Thyroid gland (tissue), 4 donors: ENCODE measurements at regions not wholly inside any gene's neighbourhood (a gene's known extent, or its start where the extent isn't known, plus 50 kb on each side); places are given as distances from the start of the nearest gene placed in this dataset.

Experiments used
- DNase-seq, 2 donors: peaks; one replicate each; pipeline ENCODE4 v3.0.0-alpha.2; 2019
- H3K27ac ChIP-seq, 3 donors: fragments of 200-600 bp; sonication (generic); 1 replicate in 2 of 3; 2 replicates in 1 of 3; pipeline ENCODE4 v1.5.1; 2016 to 2019; ENCODE audit warnings: mild to moderate bottlenecking in 1 of 3, moderate library complexity in 1 of 3
- H3K27me3 ChIP-seq: fragments of 200-600 bp; sonication (generic); one replicate; pipeline ENCODE4 v1.5.1; 2019
- H3K36me3 ChIP-seq, 2 donors: fragments of 200-600 bp; sonication (generic); one replicate each; pipeline ENCODE4 v1.5.1; 2016 to 2019
- H3K4me1 ChIP-seq, 2 donors: fragments of 200-600 bp; sonication (generic); one replicate each; pipeline ENCODE4 v1.5.1; 2017 to 2019
- H3K4me3 ChIP-seq, 3 donors: fragments of 200-600 bp; sonication (generic); replicated peaks in 1 of 3; 1 replicate in 2 of 3; 2 replicates in 1 of 3; pipeline ENCODE4 v1.5.1; 2016; ENCODE audit warnings: mild to moderate bottlenecking in 1 of 3
- H3K9me3 ChIP-seq: fragments of 200-600 bp; sonication (generic); one replicate; pipeline ENCODE4 v1.5.1; 2017
- CTCF ChIP-seq, 6 experiments: fragments of 200-600 bp in 3 of 6; fragments of 450-650 bp in 3 of 6; sonication (generic) in 3 of 6; IDR thresholded peaks; one replicate each; pipeline ENCODE4 v1.5.1; 2016 to 2019; ENCODE audit warnings: antibody characterized with exemption in 6 of 6, mild to moderate bottlenecking in 2 of 6, inconsistent platforms in 1 of 6, moderate library complexity in 1 of 6
- POLR2A ChIP-seq, 2 donors: fragments of 450-650 bp; IDR thresholded peaks; one replicate each; pipeline ENCODE4 v1.6.1; 2017; ENCODE audit warnings: antibody characterized with exemption in 2 of 2, mild to moderate bottlenecking in 2 of 2, moderate library complexity in 1 of 2
- WGBS, 2 donors: methylation state at CpG; one replicate each; pipeline ENCODE4 v1.1.5; 2017; 5-methylcytosine and 5-hydroxymethylcytosine counted together
- intact Hi-C: fragments of 100-400 bp; cut with DNase I; formaldehyde crosslinking; loops from one replicate; pipeline ENCODE4 v1.15.1; 2023

GRCh38 chr10:128574581-128575210, 448.5 kb upstream of the MKI67 start:
- no peaks in the 10 kb centered on the region for H3K27me3 ChIP-seq
- no peak for TF ChIP-seq CTCF (IDR thresholded peaks at IDR 0.05)
- TF ChIP-seq POLR2A (IDR thresholded peaks at IDR 0.05): no peak
- no peaks in the 10 kb centered on the region for H3K9me3 ChIP-seq
- H3K4me3 ChIP-seq: no peak overlapping the region
- no peak for DNase-seq
- no peak overlapping the region for H3K27ac ChIP-seq
- no peaks in the 10 kb centered on the region for H3K4me1 ChIP-seq
- H3K36me3 ChIP-seq: no peaks in the 10 kb centered on the region
- WGBS, 2 donors: 65 to 70% methylated on average over 16 of the region's 16 CpGs
- intact Hi-C loops: no loop called here

GRCh38 chr10:128575761-128576160, 449.5 kb upstream of the MKI67 start:
- Histone ChIP-seq H3K4me3 (no peak overlapping the region), H3K27ac (no peak overlapping the region), H3K4me1 (no peaks in the 10 kb centered on the region), H3K36me3 (no peaks in the 10 kb centered on the region), H3K27me3 (no peaks in the 10 kb centered on the region), H3K9me3 (no peaks in the 10 kb centered on the region)
- 74 to 91% methylated on average over 2 of the region's 2 CpGs for whole genome bisulfite sequencing, 2 donors
- TF ChIP-seq CTCF (IDR thresholded peaks at IDR 0.05) (no peak), POLR2A (IDR thresholded peaks at IDR 0.05) (no peak)
- DNase-seq: no peak
- intact Hi-C loops: no loop called here

- no peak overlapping the region for H3K27ac ChIP-seq
- no peak for DNase-seq
- no peaks in the 10 kb centered on the region for H3K36me3 ChIP-seq
- 88 to 93% methylated on average over 11 of the region's 11 CpGs for WGBS, 2 donors
- intact Hi-C loops: no loop called here
- no peak for TF ChIP-seq CTCF (IDR thresholded peaks at IDR 0.05)
- TF ChIP-seq POLR2A (IDR thresholded peaks at IDR 0.05): no peak
- no peak overlapping the region for H3K4me3 ChIP-seq
- no peaks in the 10 kb centered on the region for H3K9me3 ChIP-seq
- no peaks in the 10 kb centered on the region for H3K4me1 ChIP-seq
- no peaks in the 10 kb centered on the region for H3K27me3 ChIP-seq
These were observed 450.1 kb upstream of the MKI67 start for GRCh38 chr10:128576336-128576735.

DNA sequence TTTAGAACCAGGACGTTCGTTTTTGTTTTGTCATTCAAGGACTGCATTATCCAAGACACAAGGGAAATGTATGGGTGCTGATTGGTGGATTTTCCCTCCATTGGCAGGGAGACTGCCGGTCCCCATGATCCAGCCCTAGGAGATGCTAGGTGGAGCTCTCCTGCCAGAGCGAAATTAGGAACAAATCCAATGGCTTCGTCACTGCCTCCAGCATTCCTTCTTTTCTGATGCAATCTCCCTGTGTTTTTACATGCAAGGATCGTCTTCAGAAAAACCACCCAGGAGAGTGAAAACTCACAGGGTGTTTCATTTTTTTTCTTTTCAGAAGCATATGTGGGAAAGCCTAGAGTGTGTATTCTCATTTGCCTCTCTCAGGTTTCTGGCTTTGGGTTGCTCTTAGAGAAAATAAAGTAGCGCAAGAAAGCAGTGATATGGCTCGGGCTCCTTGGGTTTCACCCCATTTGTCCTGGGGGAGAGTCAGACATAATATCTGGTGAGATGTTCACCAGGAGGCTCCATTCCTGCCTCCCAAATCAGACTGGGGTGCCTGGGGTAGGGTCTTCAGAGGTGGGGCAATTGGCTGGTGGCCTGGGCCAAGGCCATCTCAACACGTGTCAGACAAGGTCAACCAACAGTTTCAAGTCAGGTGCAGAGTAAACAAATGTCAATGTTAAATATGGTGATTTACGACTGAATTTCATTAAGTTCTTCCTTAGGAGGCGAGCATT, 450.9 kb upstream of the MKI67 start:
- Histone ChIP-seq H3K4me1 (no peaks in the 10 kb centered on the region), H3K36me3 (no peaks in the 10 kb centered on the region), H3K27ac (no peak overlapping the region), H3K4me3 (no peak overlapping the region), H3K27me3 (no peaks in the 10 kb centered on the region), H3K9me3 (no peaks in the 10 kb centered on the region)
- DNase-seq: no peak
- intact Hi-C loops: no loop called here
- TF ChIP-seq CTCF (IDR thresholded peaks at IDR 0.05) (no peak), POLR2A (IDR thresholded peaks at IDR 0.05) (no peak)
- 79 to 84% methylated on average over 11 of the region's 11 CpGs for WGBS, 2 donors

DNA sequence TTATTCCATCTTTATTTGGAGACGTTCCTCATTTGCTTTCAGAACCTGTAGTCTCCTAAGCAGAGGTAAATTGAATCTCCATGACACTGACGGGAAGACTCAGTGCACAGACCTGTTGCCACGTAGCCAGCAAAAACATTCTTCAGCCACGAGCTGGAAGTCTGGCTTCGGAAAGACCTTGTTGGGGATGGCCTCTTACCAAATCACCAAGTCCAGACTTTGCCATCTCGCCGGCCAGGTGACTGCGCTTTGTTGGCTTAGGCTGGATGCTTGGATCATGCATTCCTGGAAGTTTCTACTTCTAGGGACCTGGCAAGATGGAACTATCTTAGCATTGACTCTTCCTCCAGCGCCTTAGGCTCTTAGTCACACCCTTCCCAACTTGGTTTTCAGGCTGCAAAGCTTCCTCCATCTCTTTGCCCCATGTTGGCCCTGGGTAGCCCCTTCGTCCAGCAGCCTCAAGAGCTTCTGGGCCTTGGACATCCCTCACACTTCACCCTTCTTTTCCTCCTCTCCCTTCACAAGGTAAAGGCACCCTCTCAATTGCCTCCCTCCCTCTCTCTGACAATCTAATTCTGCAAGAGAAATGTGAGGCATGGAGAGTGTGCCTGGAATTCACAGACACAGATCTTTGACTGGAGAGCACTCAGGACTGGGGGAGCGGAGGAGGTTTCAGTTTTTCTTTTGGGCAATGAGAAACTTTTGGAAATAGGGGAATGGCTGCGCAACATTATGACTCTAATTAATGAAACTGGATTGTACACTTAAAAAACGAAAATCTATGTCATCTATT, 451.9 kb upstream of the MKI67 start:
- no peak for TF ChIP-seq CTCF (IDR thresholded peaks at IDR 0.05)
- no peak for TF ChIP-seq POLR2A (IDR thresholded peaks at IDR 0.05)
- no peaks in the 10 kb centered on the region for H3K36me3 ChIP-seq
- H3K27me3 ChIP-seq: no peaks in the 10 kb centered on the region
- 93% methylated on average over 13 of the region's 13 CpGs for WGBS, 2 donors
- no peak overlapping the region for H3K27ac ChIP-seq
- no peaks in the 10 kb centered on the region for H3K4me1 ChIP-seq
- H3K4me3 ChIP-seq: no peak overlapping the region
- no peak for DNase-seq
- no peaks in the 10 kb centered on the region for H3K9me3 ChIP-seq
- intact Hi-C loops: no loop called here
